ENCODE measurements at regions not wholly inside any gene's neighbourhood (a gene's known extent, or its start where the extent isn't known, plus 50 kb on each side); places are given as distances from the start of the nearest gene placed in this dataset.
"Not testable (repeated sequence)": the region's sequence is repeated elsewhere in the genome, so short reads cannot be mapped to it uniquely, and the experiment has no call there.

DNA sequence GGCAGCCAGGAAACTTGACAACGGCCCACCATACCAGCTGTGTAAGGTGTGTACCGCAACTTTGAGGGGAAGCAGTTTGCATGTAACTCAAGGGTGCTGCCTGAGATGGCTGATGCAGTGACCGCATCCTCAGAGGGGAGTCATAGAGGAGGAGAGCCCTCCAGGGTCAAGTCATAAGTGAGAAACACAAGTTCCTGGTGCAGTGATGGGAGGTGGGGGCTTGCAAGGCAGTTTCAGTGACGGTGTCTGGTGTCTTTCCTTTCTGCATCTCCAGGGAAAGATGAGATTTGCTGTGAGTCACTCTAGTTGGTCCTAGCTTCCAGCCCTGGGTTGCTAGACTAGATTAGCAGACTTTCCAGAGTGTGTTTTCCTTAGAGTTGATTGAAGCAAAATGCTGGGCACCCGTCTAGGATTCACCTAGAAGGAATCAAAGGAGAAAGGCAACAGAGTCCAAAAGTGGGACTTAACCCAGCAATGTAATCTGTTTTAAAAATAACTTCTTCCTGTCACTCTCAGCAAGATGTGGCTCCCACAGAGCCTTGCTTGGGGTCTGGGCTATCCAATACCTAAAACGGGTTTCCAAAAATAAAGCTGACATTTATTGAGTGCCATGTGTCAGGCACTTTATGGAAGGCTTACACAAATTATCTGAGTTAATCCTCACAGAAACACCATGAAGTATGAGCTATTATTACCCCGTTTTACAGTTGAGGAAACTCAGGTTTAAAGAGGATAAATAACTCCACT, 265.4 kb upstream of the PLET1 start:
- Mint-ChIP-seq H3K27me3 (peaks cover 27% of the 10 kb centered on the region), H3K4me1 (no peaks in the 10 kb centered on the region), H3K4me3 (no peak overlapping the region), H3K27ac (no peak overlapping the region), H3K9me3 (no peaks in the 10 kb centered on the region), H3K36me3 (no peaks in the 10 kb centered on the region)
- CTCF ChIA-PET = no interaction called here
- no peak for DNase-seq

DNA sequence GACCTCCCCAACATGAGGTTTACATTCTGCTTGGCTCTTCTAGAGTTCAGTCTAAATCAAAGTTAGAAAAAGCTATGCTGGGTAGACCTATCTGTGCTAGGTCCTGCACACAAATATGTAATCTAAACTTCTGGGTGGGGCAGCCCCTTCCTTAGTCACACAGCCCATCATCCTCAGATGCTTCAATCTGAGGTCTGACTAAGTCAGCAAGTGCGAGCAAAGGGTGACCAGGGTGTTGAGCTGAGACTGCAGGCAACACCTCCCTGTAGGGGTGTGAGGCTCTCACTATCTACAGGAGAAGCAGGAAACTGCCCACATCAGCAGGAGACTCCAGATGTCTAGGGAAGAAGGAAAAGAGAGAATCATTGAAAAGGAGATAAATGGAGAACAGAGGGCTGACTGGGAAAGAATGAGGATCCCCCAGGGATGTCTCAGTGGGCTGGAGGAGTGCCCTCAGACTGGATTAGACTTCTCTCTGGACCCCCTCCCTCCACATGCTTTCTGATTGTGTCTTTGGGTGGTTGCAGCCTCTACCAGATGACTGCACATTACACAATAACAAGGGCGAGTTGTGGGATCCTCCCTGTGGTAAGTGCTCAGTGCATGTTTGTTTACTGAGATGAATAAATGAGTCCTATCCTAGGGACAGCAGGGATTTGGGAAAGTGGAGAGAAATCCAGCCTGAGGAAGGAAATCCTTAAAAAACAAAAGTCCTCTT, 266.2 kb upstream of the PLET1 start:
- CTCF ChIA-PET = no interaction called here
- H3K27me3 Mint-ChIP-seq = peaks cover 23% of the 10 kb centered on the region
- H3K4me1 Mint-ChIP-seq = no peaks in the 10 kb centered on the region
- no peak overlapping the region for H3K4me3 Mint-ChIP-seq
- no peak for DNase-seq
- no peak overlapping the region for H3K27ac Mint-ChIP-seq
- no peaks in the 10 kb centered on the region for H3K9me3 Mint-ChIP-seq
- no peaks in the 10 kb centered on the region for H3K36me3 Mint-ChIP-seq

DNA sequence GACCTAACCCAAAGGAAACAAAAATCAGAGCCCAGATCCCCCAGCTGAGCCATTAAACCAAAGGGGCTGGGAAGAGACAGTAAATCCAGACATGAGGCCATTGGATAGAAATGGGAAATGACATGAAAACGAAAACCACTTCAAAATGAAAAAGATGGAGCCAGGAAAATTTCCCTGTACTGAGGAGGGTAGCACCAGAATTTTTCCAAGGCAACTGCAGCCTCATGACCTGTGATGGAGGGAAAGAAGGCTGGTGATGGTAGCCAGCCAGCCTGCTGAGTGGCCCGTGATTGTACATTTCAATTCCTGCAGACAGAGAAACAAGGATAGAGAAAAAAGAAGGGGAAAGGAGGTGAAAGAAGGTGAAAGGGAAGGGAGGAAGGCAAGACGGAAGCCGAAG, 268.4 kb upstream of the PLET1 start:
- no peaks in the 10 kb centered on the region for H3K36me3 Mint-ChIP-seq
- no peaks in the 10 kb centered on the region for H3K9me3 Mint-ChIP-seq
- H3K4me3 Mint-ChIP-seq = no peak overlapping the region
- CTCF ChIA-PET = no interaction called here
- no peak for DNase-seq
- H3K4me1 Mint-ChIP-seq = no peaks in the 10 kb centered on the region
- H3K27me3 Mint-ChIP-seq = peaks cover 18% of the 10 kb centered on the region
- H3K27ac Mint-ChIP-seq = no peak overlapping the region

DNA sequence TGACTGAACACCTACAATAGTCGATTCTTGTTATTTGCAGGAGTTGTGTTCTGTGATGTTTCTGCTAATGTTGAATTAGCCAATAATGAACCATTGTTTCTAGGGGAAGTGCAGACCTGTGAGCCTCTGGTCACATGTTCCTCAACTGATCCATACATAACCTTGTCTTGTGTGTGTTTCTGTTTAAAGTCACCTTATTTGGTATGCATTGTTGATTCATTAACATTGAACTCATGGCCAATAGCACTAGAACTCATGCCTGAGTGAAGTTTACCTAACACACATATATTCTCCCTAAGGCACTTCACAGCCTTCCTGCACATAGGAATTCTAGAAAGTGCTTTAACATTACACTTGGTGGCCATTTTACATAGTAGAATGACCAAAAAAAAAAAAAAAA, 271.8 kb upstream of the PLET1 start:
- Mint-ChIP-seq H3K27ac (no peak overlapping the region), H3K27me3 (peaks cover 10% of the 10 kb centered on the region), H3K4me3 (no peak overlapping the region), H3K4me1 (no peaks in the 10 kb centered on the region), H3K9me3 (no peaks in the 10 kb centered on the region), H3K36me3 (no peaks in the 10 kb centered on the region)
- CTCF ChIA-PET = no interaction called here
- no peak for DNase-seq

GRCh38 chr11:112533682-112534081, 273.0 kb upstream of the PLET1 start:
- H3K27ac Mint-ChIP-seq = no peak overlapping the region
- H3K36me3 Mint-ChIP-seq = no peaks in the 10 kb centered on the region
- H3K27me3 Mint-ChIP-seq = peaks cover 15% of the 10 kb centered on the region
- no peak for DNase-seq
- CTCF ChIA-PET = no interaction called here
- H3K4me3 Mint-ChIP-seq = no peak overlapping the region
- H3K9me3 Mint-ChIP-seq = no peaks in the 10 kb centered on the region
- H3K4me1 Mint-ChIP-seq = no peaks in the 10 kb centered on the region

GRCh38 chr11:112534208-112534607, 273.5 kb upstream of the PLET1 start:
- Mint-ChIP-seq H3K27ac (no peak overlapping the region), H3K4me1 (no peaks in the 10 kb centered on the region), H3K4me3 (no peak overlapping the region), H3K27me3 (peaks cover 13% of the 10 kb centered on the region), H3K9me3 (no peaks in the 10 kb centered on the region), H3K36me3 (no peaks in the 10 kb centered on the region)
- CTCF ChIA-PET = no interaction called here
- DNase-seq = no peak

GRCh38 chr11:112537026-112537425, 276.4 kb upstream of the PLET1 start:
- Mint-ChIP-seq H3K27ac (no peak overlapping the region), H3K4me3 (no peak overlapping the region), H3K36me3 (no peaks in the 10 kb centered on the region), H3K9me3 (no peaks in the 10 kb centered on the region), H3K27me3 (peaks cover 11% of the 10 kb centered on the region), H3K4me1 (peaks cover 6% of the 10 kb centered on the region)
- CTCF ChIA-PET = interaction anchor here (1.4 to 1.5 kb wide), 2 partner anchors 19 to 83 kb away, joined by 3 to 5 read pairs; no protein-coding TSS in a partner anchor
- no peak for DNase-seq

DNA sequence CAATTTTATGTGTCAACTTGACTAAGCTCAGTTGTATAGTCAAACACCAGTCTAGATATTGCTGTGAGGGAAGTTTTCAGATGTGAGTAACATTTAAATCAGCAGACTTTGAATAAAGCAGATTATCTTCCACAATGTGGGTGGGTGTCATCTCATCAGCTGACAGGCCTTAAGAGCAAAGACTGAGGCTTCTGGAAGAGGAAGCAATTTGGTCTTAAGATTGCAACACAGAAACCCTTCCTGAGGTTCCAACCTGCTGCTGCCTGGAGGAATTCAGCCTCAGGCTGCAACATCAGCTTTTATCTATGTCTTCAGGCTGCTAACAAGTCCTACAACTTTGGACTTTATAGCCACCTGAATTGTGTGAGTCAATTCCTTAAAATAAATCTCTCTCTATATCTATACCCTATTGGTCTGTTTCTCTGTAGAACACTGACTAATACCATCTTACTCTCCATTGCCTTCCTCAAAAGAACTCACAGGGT, 277.2 kb upstream of the PLET1 start:
- H3K9me3 Mint-ChIP-seq = no peaks in the 10 kb centered on the region
- no peaks in the 10 kb centered on the region for H3K36me3 Mint-ChIP-seq
- H3K27me3 Mint-ChIP-seq = peaks cover 11% of the 10 kb centered on the region
- H3K27ac Mint-ChIP-seq = no peak overlapping the region
- H3K4me1 Mint-ChIP-seq = peaks cover 6% of the 10 kb centered on the region
- CTCF ChIA-PET = interaction anchor here (1.4 to 1.5 kb wide), 2 partner anchors 18 to 84 kb away, joined by 3 to 5 read pairs; no protein-coding TSS in a partner anchor
- H3K4me3 Mint-ChIP-seq = no peak overlapping the region
- DNase-seq = no peak

- no peak overlapping the region for H3K27ac Mint-ChIP-seq
- no peaks in the 10 kb centered on the region for H3K36me3 Mint-ChIP-seq
- CTCF ChIA-PET = interaction anchor here (1.5 kb wide), 1 partner anchor 18 kb away, joined by 3 read pairs; no protein-coding TSS in a partner anchor
- peaks cover 6% of the 10 kb centered on the region for H3K4me1 Mint-ChIP-seq
- H3K9me3 Mint-ChIP-seq = no peaks in the 10 kb centered on the region
- H3K4me3 Mint-ChIP-seq = no peak overlapping the region
- no peak for DNase-seq
- peaks cover 11% of the 10 kb centered on the region for H3K27me3 Mint-ChIP-seq
Observed at GRCh38 chr11:112538534-112539280, 278.0 kb upstream of the PLET1 start.

DNA sequence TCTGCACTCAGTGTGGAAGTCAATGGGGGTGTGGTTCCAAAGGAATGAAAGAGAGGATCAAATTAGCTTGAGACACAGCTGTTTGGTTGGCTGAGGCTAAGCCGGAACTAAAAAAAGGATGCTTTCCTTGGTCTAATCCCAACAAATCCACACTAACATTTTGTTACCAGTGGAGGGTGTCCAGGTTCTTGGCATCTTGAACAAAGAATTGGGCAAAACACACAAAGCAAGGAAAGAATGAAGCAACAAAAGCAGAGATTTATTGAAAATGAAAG, 278.6 kb upstream of the PLET1 start:
- H3K9me3 Mint-ChIP-seq, H3K4me3 Mint-ChIP-seq, CTCF ChIA-PET, H3K36me3 Mint-ChIP-seq, DNase-seq, H3K4me1 Mint-ChIP-seq, H3K27ac Mint-ChIP-seq: not testable (repeated sequence)
- peaks cover 11% of the 10 kb centered on the region for H3K27me3 Mint-ChIP-seq

GRCh38 chr11:112539741-112540140, 279.1 kb upstream of the PLET1 start:
- H3K4me3 Mint-ChIP-seq = no peak overlapping the region

GRCh38 chr11:112540261-112540660, 279.6 kb upstream of the PLET1 start:
- no peak for DNase-seq
- Mint-ChIP-seq H3K4me1 (peaks cover 6% of the 10 kb centered on the region), H3K27me3 (peaks cover 5% of the 10 kb centered on the region), H3K9me3 (no peaks in the 10 kb centered on the region), H3K27ac (no peak overlapping the region), H3K36me3 (no peaks in the 10 kb centered on the region), H3K4me3 (no peak overlapping the region)
- CTCF ChIA-PET = no interaction called here

More at GRCh38 chr11:112539741-112540140, 279.1 kb upstream of the PLET1 start:
- H3K27me3 Mint-ChIP-seq = peaks cover 8% of the 10 kb centered on the region
- CTCF ChIA-PET = interaction anchor here (0.6 kb wide), 1 partner anchor 15 kb away, joined by 4 read pairs; no protein-coding TSS in a partner anchor
- H3K9me3 Mint-ChIP-seq = no peaks in the 10 kb centered on the region
- no peak overlapping the region for H3K27ac Mint-ChIP-seq
- peaks cover 6% of the 10 kb centered on the region for H3K4me1 Mint-ChIP-seq
- no peaks in the 10 kb centered on the region for H3K36me3 Mint-ChIP-seq
- no peak for DNase-seq

- DNase-seq = no peak
- Mint-ChIP-seq H3K9me3 (no peaks in the 10 kb centered on the region), H3K27me3 (peaks cover 5% of the 10 kb centered on the region), H3K4me1 (peaks cover 6% of the 10 kb centered on the region), H3K27ac (no peak overlapping the region), H3K4me3 (no peak overlapping the region), H3K36me3 (no peaks in the 10 kb centered on the region)
- CTCF ChIA-PET = no interaction called here
Observed at GRCh38 chr11:112541140-112542046, 280.7 kb upstream of the PLET1 start.

DNA sequence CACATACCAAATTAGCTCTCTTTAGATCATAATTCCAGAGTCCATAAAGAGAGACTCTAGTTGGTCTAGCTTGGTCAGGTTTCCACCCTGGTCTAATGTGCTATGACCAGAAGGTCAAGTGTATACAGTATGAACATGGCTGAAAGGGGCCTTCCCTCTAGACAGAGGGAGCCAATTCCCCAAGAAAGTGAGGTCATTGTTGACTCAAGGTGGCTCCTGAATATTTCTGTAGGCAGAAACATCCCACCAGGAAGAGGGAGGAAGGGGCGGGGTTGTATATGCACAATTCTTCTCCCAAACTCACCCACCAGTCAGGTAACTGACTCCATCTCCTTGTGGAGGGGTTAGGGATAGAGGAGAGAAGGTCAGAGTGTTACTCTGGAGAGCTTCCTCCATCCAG, 281.8 kb upstream of the PLET1 start:
- Mint-ChIP-seq H3K4me3 (no peak overlapping the region), H3K4me1 (peaks cover 6% of the 10 kb centered on the region), H3K27ac (no peak overlapping the region), H3K9me3 (no peaks in the 10 kb centered on the region), H3K27me3 (peaks cover 5% of the 10 kb centered on the region), H3K36me3 (no peaks in the 10 kb centered on the region)
- CTCF ChIA-PET = no interaction called here
- no peak for DNase-seq

Measured in activated naive CD4-positive, alpha-beta T cell treated with anti-CD3 and anti-CD28 coated beads, Interleukin-2, amount 10 ng/mL, durations not matched to agents 7 days and 5 days (primary cell).